ENCODE measurements at regions not wholly inside any gene's neighbourhood (a gene's known extent, or its start where the extent isn't known, plus 50 kb on each side); places are given as distances from the start of the nearest gene placed in this dataset.

- DNase-seq (ENCODE audit: low read depth, low spot score), result no peak
These were observed 283.5 kb downstream of the ARHGAP12 start for GRCh38 chr10:31644931-31645633.

DNA sequence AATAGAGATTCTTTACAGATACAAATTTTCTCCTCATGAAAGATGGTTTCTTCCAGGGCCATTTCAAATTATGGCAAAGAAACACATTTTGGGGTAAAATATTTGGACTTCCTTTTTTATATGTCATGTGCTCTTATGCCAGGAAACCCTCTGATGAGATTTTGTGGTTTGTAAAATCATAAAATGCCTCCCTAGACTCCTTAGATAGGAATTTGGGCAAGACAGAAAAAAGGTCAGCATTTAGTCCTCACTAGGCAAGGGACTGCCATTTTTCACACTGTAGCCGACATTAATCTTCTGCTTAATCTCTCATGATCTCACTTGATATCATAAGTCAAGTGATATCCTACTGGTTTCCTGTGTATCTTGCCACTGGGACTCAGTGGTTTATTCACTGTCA lies 286.4 kb downstream of the ARHGAP12 start:
- no peak for DNase-seq (ENCODE audit: low read depth, low spot score)

DNA sequence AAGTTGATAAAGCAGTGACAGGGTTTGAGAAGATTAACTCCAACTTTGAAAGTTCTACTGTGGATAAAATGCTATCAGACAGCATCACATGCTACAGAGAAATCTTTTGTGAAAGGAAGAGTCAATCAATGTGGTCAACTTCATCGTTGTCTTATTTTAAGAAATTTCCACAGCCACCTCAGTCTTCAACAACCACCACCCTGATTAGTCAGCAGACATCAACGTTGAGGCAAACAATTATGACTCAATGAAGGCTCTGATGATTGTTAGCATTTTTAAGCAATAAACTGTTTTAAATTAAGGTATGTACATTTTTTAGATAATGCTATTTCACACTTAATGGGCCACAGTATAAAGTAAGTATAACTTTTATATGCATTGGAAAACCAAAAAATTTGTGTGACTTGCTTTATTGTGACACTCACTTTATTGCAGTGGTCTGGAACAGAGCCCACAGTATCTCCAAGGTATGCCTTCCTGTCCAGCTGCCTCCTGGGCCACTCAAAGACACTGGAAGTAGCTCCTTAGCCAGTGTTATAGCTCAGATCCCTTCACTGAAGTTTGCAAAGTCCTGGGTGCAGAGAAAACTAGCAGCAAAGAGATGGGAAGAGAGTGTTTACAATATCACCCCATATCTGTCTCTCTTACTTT lies 293.1 kb downstream of the ARHGAP12 start:
- no peak for DNase-seq (ENCODE audit: low read depth, low spot score)

DNA sequence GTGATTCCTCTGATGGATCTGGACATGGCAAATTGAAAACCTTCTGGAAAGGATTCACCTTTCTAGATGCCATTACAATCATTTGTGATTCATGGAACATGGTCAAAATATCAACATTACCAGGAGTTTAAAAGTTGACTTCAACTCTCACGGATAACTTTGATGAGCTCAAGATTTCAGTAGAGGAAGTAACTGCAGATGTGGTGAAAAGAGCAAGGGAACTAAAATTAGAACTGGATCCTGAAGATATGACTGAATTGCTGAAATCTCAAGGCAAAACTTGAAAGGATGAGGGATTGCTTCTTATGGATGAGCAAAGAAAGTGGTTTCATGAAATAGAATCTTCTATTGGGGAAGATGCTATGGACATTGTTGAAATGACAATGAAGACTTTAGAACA lies 293.6 kb downstream of the ARHGAP12 start:
- no peak for DNase-seq (ENCODE audit: low read depth, low spot score)

DNA sequence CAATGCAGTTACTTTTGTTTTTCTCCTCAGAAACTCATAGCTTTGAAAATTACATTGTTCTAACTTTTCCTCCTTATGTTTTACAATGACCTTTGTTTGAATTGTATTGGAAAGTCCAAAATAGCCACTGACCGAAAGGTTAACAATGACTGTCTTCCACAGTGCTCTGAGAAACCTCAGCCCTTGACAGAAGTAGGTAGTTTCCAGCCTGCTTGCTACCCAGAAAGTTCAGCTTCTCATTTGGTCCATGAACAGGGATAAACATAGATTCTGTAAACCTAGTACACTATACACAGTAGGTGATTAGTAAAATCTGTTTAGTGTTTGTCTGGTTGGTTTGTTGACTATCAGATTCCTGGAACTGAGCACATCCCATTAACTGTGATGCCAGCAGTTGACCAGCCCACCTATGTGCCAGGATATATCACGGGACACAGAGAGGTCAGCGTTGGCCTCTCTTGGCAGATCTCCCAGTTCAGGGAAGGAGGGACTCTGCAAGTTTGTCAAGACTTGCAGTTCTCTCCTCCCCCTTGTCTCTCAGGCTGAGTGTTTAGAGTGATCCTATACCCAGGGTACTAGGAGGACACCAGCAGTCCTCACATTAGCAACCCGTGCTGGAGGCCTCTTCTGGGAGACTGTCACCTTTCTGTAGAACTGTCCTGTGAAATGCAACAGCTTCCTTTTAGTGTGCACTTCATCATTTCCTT lies 297.6 kb downstream of the ARHGAP12 start:
- DNase-seq (ENCODE audit: low read depth, low spot score), result no peak

DNA sequence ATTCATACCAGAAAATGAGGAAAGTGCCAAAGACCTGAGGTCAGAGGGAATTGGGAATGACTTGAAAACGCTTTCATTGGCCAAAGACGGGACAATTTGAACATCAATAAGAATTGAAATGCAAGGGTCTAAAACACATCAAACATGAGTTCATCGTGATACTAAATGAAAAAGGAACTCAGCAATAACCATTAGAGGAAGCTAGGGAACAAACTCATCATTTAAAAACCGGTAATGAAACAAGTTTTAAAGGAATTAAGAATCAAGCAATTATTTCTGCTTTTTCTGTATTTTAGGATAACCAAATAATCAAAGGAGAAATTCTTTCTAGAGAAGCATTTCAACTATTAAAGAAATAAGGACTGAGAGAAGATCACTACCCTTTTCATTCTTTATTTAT lies 303.1 kb downstream of the ARHGAP12 start:
- no peak for DNase-seq (ENCODE audit: low read depth, low spot score)

GRCh38 chr10:31624611-31625010 lies 304.0 kb downstream of the ARHGAP12 start:
- no peak for DNase-seq (ENCODE audit: low read depth, low spot score)

DNA sequence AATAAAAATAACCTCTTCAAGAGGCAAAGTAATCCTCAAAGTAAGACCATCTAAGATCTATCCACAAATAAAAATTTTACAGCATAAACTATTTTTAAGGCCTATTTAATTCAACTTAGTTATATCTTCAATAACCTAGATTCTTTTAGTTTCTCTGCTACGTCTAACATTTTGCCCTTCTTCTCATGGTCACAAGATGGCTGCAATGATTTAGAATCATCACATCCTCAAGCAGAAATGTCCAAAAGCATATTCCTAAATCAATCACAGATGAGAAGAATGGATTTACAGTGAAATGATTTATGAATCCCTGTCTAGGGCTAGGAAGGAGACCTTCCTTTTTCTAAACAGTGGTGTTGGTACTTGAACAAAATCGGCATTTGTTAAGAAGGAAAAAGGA lies 304.7 kb downstream of the ARHGAP12 start:
- no peak for DNase-seq (ENCODE audit: low read depth, low spot score)

DNA sequence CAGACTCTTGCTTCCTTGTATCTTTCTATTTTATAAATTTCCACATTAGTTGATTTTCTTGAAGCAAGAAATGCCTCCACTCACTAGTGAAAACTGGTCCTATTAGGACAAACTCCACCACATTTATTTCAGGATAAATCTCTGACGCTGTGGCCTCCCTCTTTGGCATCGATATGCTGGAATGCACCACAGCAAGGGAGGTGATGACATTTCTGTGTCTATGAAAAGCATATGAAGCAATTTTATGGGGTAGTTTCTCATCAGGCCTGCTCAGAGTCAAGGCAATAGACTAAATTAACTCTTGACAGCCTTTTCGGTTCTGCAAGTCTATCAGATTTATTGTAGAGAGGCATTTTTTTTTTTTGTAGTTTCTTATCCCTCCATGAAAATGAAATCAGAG lies 304.4 kb downstream of the ZEB1 start:
- no peak for DNase-seq (ENCODE audit: low read depth, low spot score)

DNA sequence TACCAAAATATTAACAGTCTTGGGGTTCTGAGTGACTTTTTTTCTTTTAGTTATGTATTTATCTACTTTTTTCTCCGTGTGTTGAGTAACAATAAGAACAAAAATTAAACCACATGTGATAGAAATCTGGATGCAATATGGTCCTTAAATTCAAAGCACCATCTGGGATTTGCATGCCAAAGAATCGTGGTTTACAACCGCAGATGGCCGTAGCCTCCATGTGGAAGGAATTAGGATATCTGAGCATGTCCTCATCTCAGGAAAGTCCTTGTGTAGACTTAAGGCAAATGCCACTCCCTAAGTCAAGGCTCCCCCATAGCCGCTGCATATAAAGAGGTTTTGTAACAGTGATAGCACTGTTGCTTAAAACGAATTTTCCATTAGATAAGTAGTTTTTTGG lies 304.0 kb downstream of the ZEB1 start:
- no peak for DNase-seq (ENCODE audit: low read depth, low spot score)

DNA sequence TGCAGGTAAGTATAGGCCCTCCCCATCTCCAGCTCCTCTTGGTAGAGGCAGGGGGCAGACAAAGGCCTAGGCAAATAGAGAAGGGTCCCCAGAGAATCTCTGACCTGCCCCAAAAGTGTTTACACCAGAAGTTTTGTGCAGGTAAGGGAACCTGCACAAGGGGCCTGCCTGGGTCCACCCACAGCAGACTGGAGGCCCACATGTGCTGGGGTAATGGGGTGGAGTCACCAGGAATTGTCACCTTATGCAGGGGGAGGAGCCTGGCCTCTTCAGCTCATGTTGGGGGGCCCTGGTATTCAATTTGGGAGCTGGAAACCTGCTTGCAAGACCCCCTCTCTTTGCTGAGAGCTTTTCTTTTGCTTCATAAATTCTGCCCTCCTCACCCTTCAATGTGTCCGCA lies 302.7 kb downstream of the ZEB1 start:
- DNase-seq (ENCODE audit: low read depth, low spot score), result no peak

GRCh38 chr10:31620226-31621151 lies 301.5 kb downstream of the ZEB1 start:
- DNase-seq (ENCODE audit: low read depth, low spot score), result no peak

- DNase-seq (ENCODE audit: low read depth, low spot score), result no peak
These were observed 300.6 kb downstream of the ZEB1 start for GRCh38 chr10:31619531-31620061.

DNA sequence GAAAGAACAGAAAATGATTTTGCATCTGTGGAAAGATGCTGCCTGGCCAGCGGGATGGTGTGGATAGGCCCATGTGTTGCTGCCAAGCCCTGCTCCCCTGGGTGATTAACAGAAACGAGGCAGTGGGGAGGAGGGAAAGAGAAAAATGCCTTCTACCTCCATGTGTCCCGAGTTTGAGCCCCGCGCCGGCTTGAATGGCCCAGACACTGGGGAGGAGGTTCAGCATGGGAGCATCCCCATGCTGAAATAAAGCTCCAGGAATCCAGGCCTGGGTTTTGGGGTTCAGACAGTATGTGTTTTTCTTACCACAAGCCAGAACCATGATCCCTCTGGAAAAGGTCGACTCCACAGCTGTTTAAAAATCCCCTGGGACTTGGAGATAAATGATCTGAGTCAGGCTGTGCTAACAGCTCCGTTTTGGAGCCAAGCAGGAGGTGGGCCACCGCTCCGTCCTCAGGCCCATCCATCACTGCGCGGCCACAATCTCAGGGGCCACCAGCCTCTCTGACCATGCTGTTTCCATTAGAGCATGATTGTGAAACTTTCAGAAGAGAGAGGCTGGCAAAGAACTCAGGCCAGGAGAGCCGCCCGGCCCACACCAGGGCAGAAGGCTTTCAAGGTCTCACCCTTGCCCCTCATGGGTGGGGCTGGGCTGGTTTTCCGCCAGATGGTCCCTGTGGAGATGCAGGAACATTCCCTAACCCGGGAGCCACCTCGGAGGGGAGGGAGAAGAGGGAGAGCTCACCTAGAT lies 299.7 kb downstream of the ZEB1 start:
- DNase-seq (ENCODE audit: low read depth, low spot score), result no peak

DNA sequence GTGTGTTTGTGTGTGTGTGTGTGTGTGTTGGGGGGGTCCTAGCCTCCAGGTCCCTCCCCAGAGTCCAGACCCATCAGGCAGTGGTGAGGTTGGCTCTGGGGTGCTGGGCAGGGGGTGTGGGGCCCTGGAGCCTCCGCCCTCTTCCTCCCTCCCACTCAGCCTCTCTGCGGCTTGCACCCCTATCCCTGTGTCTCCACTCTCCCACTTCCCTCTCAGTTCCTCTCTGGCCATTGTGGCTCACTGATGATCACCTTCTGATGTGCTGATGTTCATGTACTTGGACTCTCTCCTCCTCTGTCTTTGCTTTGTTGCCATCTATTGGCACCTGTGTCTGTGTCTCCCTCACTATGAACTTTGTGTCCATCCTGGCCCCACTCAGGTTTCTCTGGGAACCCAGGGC lies 298.7 kb downstream of the ZEB1 start:
- DNase-seq (ENCODE audit: low read depth, low spot score), result no peak

GRCh38 chr10:31617133-31617532 lies 298.1 kb downstream of the ZEB1 start:
- DNase-seq (ENCODE audit: low read depth, low spot score), result no peak

DNA sequence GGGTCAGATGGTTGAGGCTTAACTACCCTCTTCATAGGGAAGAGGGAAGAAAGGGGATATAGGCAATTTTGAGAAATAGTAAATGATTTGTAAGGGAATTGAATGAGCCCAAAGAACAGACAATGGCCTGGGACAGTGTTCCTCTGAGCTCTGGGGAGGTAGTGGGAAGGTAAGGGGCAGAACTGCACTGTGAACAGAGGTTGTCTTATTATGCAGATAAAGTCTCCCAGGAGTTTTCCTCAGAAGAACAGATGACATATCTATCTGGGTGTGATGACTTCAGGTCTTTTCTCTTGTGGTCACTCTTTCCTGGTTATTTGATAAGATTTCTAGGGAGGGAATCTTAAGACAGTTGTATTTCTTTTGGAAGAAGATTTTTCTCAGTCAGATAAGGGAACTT lies 296.1 kb downstream of the ZEB1 start:
- no peak for DNase-seq (ENCODE audit: low read depth, low spot score)

DNA sequence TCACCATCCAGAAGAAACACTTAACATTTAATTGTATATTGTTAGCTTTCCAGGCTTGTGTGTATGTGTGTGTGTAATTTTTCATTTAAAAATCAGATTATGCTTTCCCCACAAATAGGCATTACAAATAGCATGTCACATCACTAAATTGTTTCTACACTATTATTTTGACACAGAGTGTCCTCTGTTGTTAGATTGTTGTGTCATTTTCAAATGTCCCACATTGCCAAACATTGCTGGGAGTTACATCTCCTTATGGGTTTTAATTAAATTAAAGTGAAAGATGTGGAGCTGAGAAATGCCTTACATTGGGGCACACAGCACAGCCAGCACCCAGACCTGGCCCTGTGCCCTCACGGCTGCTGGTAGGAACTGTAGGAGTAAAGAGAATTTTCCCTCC lies 295.6 kb downstream of the ZEB1 start:
- DNase-seq (ENCODE audit: low read depth, low spot score), result no peak

- DNase-seq (ENCODE audit: low read depth, low spot score), result no peak
These were observed 293.1 kb downstream of the ZEB1 start for GRCh38 chr10:31612082-31612481.

GRCh38 chr10:31611161-31611560 lies 292.1 kb downstream of the ZEB1 start:
- DNase-seq (ENCODE audit: low read depth, low spot score), result no peak

GRCh38 chr10:31607481-31607880 lies 288.5 kb downstream of the ZEB1 start:
- DNase-seq (ENCODE audit: low read depth, low spot score), result no peak
